Vagina (tissue), 2 donors: ENCODE measurements at regions not wholly inside any gene's neighbourhood (a gene's known extent, or its start where the extent isn't known, plus 50 kb on each side); places are given as distances from the start of the nearest gene placed in this dataset.

Experiments
- DNase-seq, 2 donors: peaks; one replicate each; pipeline ENCODE4 v3.0.0-alpha.2; 2017; ENCODE audit errors: extremely low spot score in 2 of 2
- H3K27ac ChIP-seq: fragments of 200-600 bp; sonication (generic); one replicate; pipeline ENCODE4 v1.5.1; 2019
- H3K27me3 ChIP-seq: fragments of 200-600 bp; sonication (generic); one replicate; pipeline ENCODE4 v1.5.1; 2019
- H3K36me3 ChIP-seq, 2 donors: fragments of 200-600 bp; sonication (generic); one replicate each; pipeline ENCODE4 v1.5.1; 2017 to 2019
- H3K4me1 ChIP-seq: fragments of 200-600 bp; sonication (generic); one replicate; pipeline ENCODE4 v1.5.1; 2019
- H3K4me3 ChIP-seq, 2 donors: fragments of 200-600 bp; sonication (generic); 1 replicate in 1 of 2; 2 replicates in 1 of 2; pipeline ENCODE4 v1.5.1; 2016 to 2019
- H3K9me3 ChIP-seq: fragments of 200-600 bp; sonication (generic); one replicate; pipeline ENCODE4 v1.5.1; 2019
- POLR2A ChIP-seq, 2 donors: fragments of 450-650 bp; IDR thresholded peaks; one replicate each; pipeline ENCODE4 v1.6.1; 2017; ENCODE audit warnings: antibody characterized with exemption in 2 of 2, mild to moderate bottlenecking in 2 of 2, moderate library complexity in 2 of 2
- POLR2AphosphoS5 ChIP-seq, 2 donors: sonication (generic); formaldehyde crosslinking; IDR thresholded peaks; one replicate each; pipeline ENCODE4 v1.9.0; 2017; ENCODE audit warnings: antibody characterized with exemption in 2 of 2, mild to moderate bottlenecking in 2 of 2, low read depth in 1 of 2; ENCODE audit not compliant: insufficient read depth in 1 of 2
- intact Hi-C: fragments of 100-400 bp; cut with DNase I; formaldehyde crosslinking; loops from one replicate; pipeline ENCODE4 v1.15.1; 2023
- TF ChIP-seq, protein P1 (sequence below), 3 experiments: fragments of 450-650 bp in 2 of 3; fragments of 200-600 bp in 1 of 3; sonication (generic) in 1 of 3; IDR thresholded peaks; one replicate each; pipeline ENCODE4 v1.5.1; 2017 to 2019; ENCODE audit warnings: antibody characterized with exemption in 3 of 3, mild to moderate bottlenecking in 2 of 3, moderate library complexity in 2 of 3

DNA sequence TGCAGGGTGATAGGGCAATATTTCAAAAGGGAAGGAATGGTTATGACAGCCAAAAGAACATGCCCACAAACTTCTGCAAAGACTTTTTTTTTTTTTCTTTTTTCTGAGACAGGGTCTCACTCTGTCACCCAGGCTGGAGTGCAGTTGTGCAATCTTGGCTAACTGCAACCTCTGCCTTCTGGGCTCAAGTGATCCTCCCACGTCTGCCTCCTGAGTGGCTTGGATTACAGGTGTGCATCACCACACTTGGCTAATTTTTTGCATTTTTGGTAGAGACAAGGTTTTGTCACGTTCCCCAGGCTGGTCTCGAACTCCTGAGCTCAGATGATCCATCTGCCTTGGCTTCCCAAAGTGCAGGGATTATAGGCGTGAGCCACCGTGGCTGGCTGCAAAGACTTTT lies 117.6 kb upstream of the ADGRF1 start:
- no peaks in the 10 kb centered on the region for H3K9me3 ChIP-seq
- H3K4me1 ChIP-seq: no peaks in the 10 kb centered on the region
- intact Hi-C loops: no loop called here
- TF ChIP-seq, protein P1, sequence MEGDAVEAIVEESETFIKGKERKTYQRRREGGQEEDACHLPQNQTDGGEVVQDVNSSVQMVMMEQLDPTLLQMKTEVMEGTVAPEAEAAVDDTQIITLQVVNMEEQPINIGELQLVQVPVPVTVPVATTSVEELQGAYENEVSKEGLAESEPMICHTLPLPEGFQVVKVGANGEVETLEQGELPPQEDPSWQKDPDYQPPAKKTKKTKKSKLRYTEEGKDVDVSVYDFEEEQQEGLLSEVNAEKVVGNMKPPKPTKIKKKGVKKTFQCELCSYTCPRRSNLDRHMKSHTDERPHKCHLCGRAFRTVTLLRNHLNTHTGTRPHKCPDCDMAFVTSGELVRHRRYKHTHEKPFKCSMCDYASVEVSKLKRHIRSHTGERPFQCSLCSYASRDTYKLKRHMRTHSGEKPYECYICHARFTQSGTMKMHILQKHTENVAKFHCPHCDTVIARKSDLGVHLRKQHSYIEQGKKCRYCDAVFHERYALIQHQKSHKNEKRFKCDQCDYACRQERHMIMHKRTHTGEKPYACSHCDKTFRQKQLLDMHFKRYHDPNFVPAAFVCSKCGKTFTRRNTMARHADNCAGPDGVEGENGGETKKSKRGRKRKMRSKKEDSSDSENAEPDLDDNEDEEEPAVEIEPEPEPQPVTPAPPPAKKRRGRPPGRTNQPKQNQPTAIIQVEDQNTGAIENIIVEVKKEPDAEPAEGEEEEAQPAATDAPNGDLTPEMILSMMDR (IDR thresholded peaks at IDR 0.05): no peak
- TF ChIP-seq POLR2AphosphoS5 (IDR thresholded peaks at IDR 0.05; ENCODE audit: insufficient read depth in 1 of 2, low read depth in 1 of 2) (no peak), POLR2A (IDR thresholded peaks at IDR 0.05) (no peak)
- no peak overlapping the region for H3K4me3 ChIP-seq
- H3K36me3 ChIP-seq: no peaks in the 10 kb centered on the region
- no peak for DNase-seq
- no peak overlapping the region for H3K27ac ChIP-seq
- no peaks in the 10 kb centered on the region for H3K27me3 ChIP-seq

DNA sequence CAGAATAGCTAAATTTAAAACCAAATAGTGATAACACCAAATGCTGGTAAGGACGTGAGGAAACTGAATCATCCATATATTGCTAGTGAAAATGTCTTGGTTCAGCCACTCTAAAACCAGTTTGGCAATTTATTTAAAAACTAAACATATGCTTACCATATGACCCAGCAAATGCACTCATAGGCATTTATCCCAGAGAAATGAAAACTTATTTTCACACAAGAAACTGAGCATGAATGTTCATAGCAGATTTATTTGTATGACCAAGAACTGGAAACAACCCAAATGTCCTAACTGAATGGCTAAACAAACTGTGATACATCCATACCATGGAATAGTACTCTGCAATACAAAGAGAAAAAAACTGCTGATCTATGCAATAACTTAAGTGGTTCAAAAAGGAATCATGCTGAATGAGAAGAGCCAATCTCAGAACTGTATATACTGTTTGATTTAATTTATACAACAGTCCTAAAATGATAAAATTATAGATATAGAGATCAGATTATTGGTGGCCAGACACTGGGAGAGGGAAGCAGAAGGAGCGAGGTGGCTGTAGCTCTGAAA lies 115.6 kb upstream of the ADGRF1 start:
- Histone ChIP-seq H3K27me3 (no peaks in the 10 kb centered on the region), H3K9me3 (no peaks in the 10 kb centered on the region), H3K4me3 (no peak overlapping the region), H3K4me1 (no peaks in the 10 kb centered on the region), H3K27ac (no peak overlapping the region), H3K36me3 (no peaks in the 10 kb centered on the region)
- TF ChIP-seq, protein P1 (IDR thresholded peaks at IDR 0.05): no peak
- TF ChIP-seq POLR2AphosphoS5 (IDR thresholded peaks at IDR 0.05; ENCODE audit: insufficient read depth in 1 of 2, low read depth in 1 of 2): no peak
- no peak for DNase-seq
- intact Hi-C loops: no loop called here

DNA sequence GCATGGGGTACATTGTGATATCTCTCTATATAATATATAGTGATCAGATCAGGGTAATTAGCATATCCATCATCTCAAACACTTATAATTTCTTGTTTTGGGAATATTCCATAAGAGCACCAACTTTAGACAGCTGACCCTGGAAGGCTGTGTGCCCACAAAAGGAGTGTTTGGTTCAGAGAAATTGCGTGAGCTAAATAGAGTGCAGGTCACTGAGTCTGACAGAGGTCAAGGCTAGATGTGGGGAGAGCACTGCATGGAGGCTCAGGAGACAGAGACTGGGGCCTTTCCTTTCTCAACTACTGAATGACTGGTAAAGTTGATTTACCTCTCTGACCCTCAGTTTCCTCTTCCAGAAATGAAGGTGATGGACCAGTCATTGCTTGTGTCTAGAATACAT lies 114.9 kb upstream of the ADGRF1 start:
- Histone ChIP-seq H3K4me1 (no peaks in the 10 kb centered on the region), H3K27me3 (no peaks in the 10 kb centered on the region), H3K27ac (no peak overlapping the region), H3K4me3 (no peak overlapping the region), H3K9me3 (no peaks in the 10 kb centered on the region), H3K36me3 (no peaks in the 10 kb centered on the region)
- no peak for DNase-seq
- TF ChIP-seq POLR2A (IDR thresholded peaks at IDR 0.05): no peak
- TF ChIP-seq, protein P1 (IDR thresholded peaks at IDR 0.05): no peak
- TF ChIP-seq POLR2AphosphoS5 (IDR thresholded peaks at IDR 0.05; ENCODE audit: insufficient read depth in 1 of 2, low read depth in 1 of 2): no peak
- intact Hi-C loops: no loop called here

DNA sequence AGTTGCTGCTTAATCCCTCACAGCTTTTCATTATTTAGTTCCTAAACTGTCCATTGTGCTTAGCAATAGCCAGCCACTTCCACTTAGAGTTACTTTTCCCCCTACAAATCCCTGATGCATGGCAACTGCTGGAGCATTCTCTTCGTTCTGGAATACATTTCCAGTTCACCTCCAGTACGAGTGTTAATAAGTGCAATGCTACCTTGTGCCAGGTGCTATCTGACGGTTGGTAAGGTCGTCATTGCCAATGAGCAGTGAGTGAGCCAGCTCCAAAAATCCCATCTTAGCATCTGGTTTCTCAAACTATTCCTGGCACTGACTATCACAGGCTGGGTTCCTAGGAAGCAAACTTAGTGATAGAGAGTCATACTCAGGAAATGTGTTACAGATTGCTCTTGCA lies 114.1 kb upstream of the ADGRF1 start:
- Histone ChIP-seq H3K4me1 (no peaks in the 10 kb centered on the region), H3K36me3 (no peaks in the 10 kb centered on the region), H3K4me3 (no peak overlapping the region), H3K9me3 (no peaks in the 10 kb centered on the region), H3K27ac (no peak overlapping the region), H3K27me3 (no peaks in the 10 kb centered on the region)
- DNase-seq: no peak
- intact Hi-C loops: no loop called here
- no peak for TF ChIP-seq POLR2AphosphoS5 (IDR thresholded peaks at IDR 0.05; ENCODE audit: insufficient read depth in 1 of 2, low read depth in 1 of 2)

DNA sequence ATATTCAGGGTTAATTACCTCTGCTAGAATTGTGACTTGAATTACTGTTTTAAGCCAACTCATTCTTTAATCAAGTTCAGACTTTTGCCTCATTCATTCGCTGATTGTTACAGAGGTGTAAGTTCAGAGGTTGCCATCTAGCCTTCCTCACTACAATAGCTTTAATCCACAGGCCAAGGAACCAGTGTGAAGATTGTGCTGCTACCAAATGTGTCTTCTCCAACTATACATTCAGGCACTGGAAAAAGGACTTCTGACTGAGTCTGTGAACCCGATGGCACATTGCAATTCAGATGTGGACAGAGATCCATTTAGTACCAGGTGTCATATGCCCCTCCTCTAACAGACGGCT lies 111.2 kb upstream of the ADGRF1 start:
- no peaks in the 10 kb centered on the region for H3K9me3 ChIP-seq
- no peaks in the 10 kb centered on the region for H3K4me1 ChIP-seq
- TF ChIP-seq POLR2AphosphoS5 (IDR thresholded peaks at IDR 0.05; ENCODE audit: insufficient read depth in 1 of 2, low read depth in 1 of 2) (no peak), POLR2A (IDR thresholded peaks at IDR 0.05) (no peak)
- TF ChIP-seq, protein P1 (IDR thresholded peaks at IDR 0.05): no peak
- no peaks in the 10 kb centered on the region for H3K27me3 ChIP-seq
- intact Hi-C loops: no loop called here
- H3K36me3 ChIP-seq: no peaks in the 10 kb centered on the region
- no peak overlapping the region for H3K4me3 ChIP-seq
- peak in 1 of 2 donors; percentile 49 for DNase-seq
- H3K27ac ChIP-seq: no peak overlapping the region
